ENCODE measurements at regions not wholly inside any gene's neighbourhood (a gene's known extent, or its start where the extent isn't known, plus 50 kb on each side); places are given as distances from the start of the nearest gene placed in this dataset.

DNA sequence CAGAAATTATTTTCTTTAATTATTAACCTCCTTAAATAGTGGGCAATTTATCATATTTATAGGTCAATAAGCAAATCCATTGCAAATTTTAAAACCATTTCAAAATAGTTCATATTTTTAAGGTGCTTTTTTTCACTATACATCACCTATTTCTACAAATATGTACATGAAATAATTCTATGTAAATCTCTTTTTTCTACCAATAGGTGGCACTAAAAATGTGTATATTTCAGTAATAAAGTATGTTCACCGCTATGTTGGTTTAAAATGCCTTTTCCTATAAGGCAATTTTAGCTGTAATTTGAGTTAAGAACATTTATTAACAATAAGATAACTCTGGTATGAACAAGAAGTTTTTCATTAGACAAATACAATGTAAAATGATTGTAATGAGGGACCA is 672.2 kb downstream of the KCTD8 start:
- ATAC-seq (ENCODE audit: insufficient number of reproducible peaks, low FRiP score, low read depth), result no peak
- TF ChIP-seq, protein P1, sequence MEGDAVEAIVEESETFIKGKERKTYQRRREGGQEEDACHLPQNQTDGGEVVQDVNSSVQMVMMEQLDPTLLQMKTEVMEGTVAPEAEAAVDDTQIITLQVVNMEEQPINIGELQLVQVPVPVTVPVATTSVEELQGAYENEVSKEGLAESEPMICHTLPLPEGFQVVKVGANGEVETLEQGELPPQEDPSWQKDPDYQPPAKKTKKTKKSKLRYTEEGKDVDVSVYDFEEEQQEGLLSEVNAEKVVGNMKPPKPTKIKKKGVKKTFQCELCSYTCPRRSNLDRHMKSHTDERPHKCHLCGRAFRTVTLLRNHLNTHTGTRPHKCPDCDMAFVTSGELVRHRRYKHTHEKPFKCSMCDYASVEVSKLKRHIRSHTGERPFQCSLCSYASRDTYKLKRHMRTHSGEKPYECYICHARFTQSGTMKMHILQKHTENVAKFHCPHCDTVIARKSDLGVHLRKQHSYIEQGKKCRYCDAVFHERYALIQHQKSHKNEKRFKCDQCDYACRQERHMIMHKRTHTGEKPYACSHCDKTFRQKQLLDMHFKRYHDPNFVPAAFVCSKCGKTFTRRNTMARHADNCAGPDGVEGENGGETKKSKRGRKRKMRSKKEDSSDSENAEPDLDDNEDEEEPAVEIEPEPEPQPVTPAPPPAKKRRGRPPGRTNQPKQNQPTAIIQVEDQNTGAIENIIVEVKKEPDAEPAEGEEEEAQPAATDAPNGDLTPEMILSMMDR (IDR thresholded peaks at IDR 0.05), result no peak

GRCh38 chr4:43778187-43778915 is 670.3 kb downstream of the KCTD8 start:
- TF ChIP-seq, protein P1 (IDR thresholded peaks at IDR 0.05), result no peak
- H3K36me3 ChIP-seq, result no peaks in the 10 kb centered on the region
- no peaks in the 10 kb centered on the region for H3K9me3 ChIP-seq
- no peaks in the 10 kb centered on the region for H3K4me1 ChIP-seq (ENCODE audit: control insufficient read depth in 1 of 2, low read depth in 2 of 2)
- H3K27ac ChIP-seq, result no peak overlapping the region
- ATAC-seq (ENCODE audit: insufficient number of reproducible peaks, low FRiP score, low read depth) (no peak), DNase-seq (ENCODE audit: low spot score) (no peak)
- no peak overlapping the region for H3K4me3 ChIP-seq
- H3K27me3 ChIP-seq (replicated peaks; ENCODE audit: insufficient read depth), result no peaks in the 10 kb centered on the region

More for the DNA sequence above, 672.2 kb downstream of the KCTD8 start:
- Histone ChIP-seq H3K27ac (no peak overlapping the region), H3K4me3 (no peak overlapping the region), H3K36me3 (no peaks in the 10 kb centered on the region), H3K27me3 (replicated peaks; ENCODE audit: insufficient read depth) (no peaks in the 10 kb centered on the region), H3K4me1 (ENCODE audit: control insufficient read depth in 1 of 2, low read depth in 2 of 2) (no peaks in the 10 kb centered on the region), H3K9me3 (no peaks in the 10 kb centered on the region)
- no peak for DNase-seq (ENCODE audit: low spot score)

DNA sequence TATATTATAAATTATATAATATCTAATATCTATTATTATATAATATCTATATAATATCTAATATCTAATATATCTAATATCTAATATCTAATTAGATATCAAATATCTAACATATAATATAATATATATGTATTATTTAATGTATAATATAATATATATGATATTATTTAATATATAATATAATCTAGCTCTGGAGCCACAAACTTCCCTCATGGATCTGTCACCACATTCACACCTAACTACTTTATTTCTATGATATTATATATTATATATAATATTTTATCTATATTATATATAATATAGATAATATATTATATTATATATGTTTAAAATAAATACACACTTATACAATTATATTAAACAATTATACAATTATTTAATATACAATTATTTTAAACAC is 667.5 kb downstream of the KCTD8 start:
- Histone ChIP-seq H3K36me3 (no peaks in the 10 kb centered on the region), H3K4me1 (ENCODE audit: control insufficient read depth in 1 of 2, low read depth in 2 of 2) (no peaks in the 10 kb centered on the region), H3K27me3 (replicated peaks; ENCODE audit: insufficient read depth) (no peaks in the 10 kb centered on the region), H3K4me3 (no peak overlapping the region), H3K9me3 (no peaks in the 10 kb centered on the region), H3K27ac (no peak overlapping the region)
- no peak for ATAC-seq (ENCODE audit: insufficient number of reproducible peaks, low FRiP score, low read depth)
- TF ChIP-seq, protein P1 (IDR thresholded peaks at IDR 0.05), result no peak
- no peak for DNase-seq (ENCODE audit: low spot score)

GRCh38 chr4:43782391-43782790 is 666.2 kb downstream of the KCTD8 start:
- Histone ChIP-seq H3K4me1 (ENCODE audit: control insufficient read depth in 1 of 2, low read depth in 2 of 2) (no peaks in the 10 kb centered on the region), H3K27me3 (replicated peaks; ENCODE audit: insufficient read depth) (no peaks in the 10 kb centered on the region), H3K4me3 (no peak overlapping the region), H3K36me3 (no peaks in the 10 kb centered on the region), H3K27ac (no peak overlapping the region), H3K9me3 (no peaks in the 10 kb centered on the region)
- ATAC-seq (ENCODE audit: insufficient number of reproducible peaks, low FRiP score, low read depth) (no peak), DNase-seq (ENCODE audit: low spot score) (no peak)
- TF ChIP-seq, protein P1 (IDR thresholded peaks at IDR 0.05), result no peak

DNA sequence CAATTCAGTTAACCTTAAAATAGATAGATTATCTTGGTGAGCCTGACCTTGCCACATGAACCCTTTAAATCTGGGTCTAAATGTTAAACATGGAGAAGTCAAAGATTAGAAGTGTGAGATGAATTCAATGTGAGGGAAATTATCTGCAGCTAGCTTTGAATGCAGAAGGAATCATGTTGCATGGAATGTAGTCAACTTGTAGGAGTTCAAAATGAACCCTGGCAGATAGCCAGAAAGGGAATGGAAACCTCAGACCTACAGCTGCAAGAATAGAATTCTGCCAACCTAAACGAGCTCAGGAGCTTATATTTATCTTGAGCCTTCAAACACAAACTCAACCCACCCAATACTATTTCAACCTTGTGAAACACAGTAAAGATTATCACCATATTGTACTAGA is 632.5 kb downstream of the KCTD8 start:
- Histone ChIP-seq H3K27me3 (replicated peaks; ENCODE audit: insufficient read depth) (no peaks in the 10 kb centered on the region), H3K9me3 (peaks cover 3% of the 10 kb centered on the region), H3K27ac (no peak overlapping the region), H3K4me1 (ENCODE audit: control insufficient read depth in 1 of 2, low read depth in 2 of 2) (no peaks in the 10 kb centered on the region), H3K4me3 (no peak overlapping the region), H3K36me3 (no peaks in the 10 kb centered on the region)
- TF ChIP-seq, protein P1 (IDR thresholded peaks at IDR 0.05), result no peak
- DNase-seq (ENCODE audit: low spot score) (no peak), ATAC-seq (ENCODE audit: insufficient number of reproducible peaks, low FRiP score, low read depth) (no peak)
